ENCODE measurements at regions not wholly inside any gene's neighbourhood (a gene's known extent, or its start where the extent isn't known, plus 50 kb on each side); places are given as distances from the start of the nearest gene placed in this dataset.

DNA sequence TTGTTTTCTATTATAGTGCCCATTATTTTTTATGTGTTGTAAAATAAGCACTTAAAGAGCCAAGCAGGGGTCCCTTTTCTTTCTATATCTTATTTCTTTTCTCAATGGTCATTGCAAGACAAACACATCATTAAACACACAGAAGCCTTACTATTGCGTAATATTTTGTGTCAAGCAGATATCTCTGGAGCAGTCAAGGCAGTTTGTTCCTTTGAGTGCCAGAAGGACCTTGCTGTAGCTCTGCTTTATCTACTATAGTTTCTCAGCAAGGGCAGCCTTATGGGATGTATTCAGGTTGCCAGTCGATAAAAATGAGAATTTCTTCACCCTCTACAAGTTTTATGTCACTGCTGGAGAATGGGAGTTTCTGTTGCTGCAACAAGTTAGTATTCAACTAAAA, 319.3 kb downstream of the TDRD3 start:
- ATAC-seq (no peak), DNase-seq (ENCODE audit: low spot score) (no peak)
- CTCF ChIA-PET = no interaction called here
- no peaks in the 10 kb centered on the region for H3K27me3 Mint-ChIP-seq (ENCODE audit: low read depth)
- TF ChIP-seq TEAD1 (CRISPR knock-in tag; IDR thresholded peaks at IDR 0.05) (no peak), TEAD4 (CRISPR knock-in tag; IDR thresholded peaks at IDR 0.05) (no peak), ZSCAN18 (CRISPR knock-in tag; IDR thresholded peaks at IDR 0.05) (no peak)
- TF ChIP-seq, protein P1, sequence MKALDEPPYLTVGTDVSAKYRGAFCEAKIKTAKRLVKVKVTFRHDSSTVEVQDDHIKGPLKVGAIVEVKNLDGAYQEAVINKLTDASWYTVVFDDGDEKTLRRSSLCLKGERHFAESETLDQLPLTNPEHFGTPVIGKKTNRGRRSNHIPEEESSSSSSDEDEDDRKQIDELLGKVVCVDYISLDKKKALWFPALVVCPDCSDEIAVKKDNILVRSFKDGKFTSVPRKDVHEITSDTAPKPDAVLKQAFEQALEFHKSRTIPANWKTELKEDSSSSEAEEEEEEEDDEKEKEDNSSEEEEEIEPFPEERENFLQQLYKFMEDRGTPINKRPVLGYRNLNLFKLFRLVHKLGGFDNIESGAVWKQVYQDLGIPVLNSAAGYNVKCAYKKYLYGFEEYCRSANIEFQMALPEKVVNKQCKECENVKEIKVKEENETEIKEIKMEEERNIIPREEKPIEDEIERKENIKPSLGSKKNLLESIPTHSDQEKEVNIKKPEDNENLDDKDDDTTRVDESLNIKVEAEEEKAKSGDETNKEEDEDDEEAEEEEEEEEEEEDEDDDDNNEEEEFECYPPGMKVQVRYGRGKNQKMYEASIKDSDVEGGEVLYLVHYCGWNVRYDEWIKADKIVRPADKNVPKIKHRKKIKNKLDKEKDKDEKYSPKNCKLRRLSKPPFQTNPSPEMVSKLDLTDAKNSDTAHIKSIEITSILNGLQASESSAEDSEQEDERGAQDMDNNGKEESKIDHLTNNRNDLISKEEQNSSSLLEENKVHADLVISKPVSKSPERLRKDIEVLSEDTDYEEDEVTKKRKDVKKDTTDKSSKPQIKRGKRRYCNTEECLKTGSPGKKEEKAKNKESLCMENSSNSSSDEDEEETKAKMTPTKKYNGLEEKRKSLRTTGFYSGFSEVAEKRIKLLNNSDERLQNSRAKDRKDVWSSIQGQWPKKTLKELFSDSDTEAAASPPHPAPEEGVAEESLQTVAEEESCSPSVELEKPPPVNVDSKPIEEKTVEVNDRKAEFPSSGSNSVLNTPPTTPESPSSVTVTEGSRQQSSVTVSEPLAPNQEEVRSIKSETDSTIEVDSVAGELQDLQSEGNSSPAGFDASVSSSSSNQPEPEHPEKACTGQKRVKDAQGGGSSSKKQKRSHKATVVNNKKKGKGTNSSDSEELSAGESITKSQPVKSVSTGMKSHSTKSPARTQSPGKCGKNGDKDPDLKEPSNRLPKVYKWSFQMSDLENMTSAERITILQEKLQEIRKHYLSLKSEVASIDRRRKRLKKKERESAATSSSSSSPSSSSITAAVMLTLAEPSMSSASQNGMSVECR (CRISPR knock-in tag; IDR thresholded peaks at IDR 0.05; ENCODE audit: borderline replicate concordance) = no peak
- POLR2A ChIA-PET = no interaction called here
- H3K27ac Mint-ChIP-seq = no peak overlapping the region
- no peak overlapping the region for H3K4me3 Mint-ChIP-seq
- H3K4me1 Mint-ChIP-seq = peaks cover 10% of the 10 kb centered on the region
- H3K9me3 Mint-ChIP-seq = peaks cover 3% of the 10 kb centered on the region; the same call in 1 of the 2 replicates
- no peaks in the 10 kb centered on the region for H3K36me3 Mint-ChIP-seq

- peaks cover 13% of the 10 kb centered on the region for H3K4me1 Mint-ChIP-seq
- H3K27ac Mint-ChIP-seq = no peak overlapping the region
- POLR2A ChIA-PET = no interaction called here
- no peak overlapping the region for H3K4me3 Mint-ChIP-seq
- H3K9me3 Mint-ChIP-seq = peaks cover 29% of the 10 kb centered on the region
- ATAC-seq (no peak), DNase-seq (ENCODE audit: low spot score) (no peak)
- H3K27me3 Mint-ChIP-seq (ENCODE audit: low read depth) = no peaks in the 10 kb centered on the region
- CTCF ChIA-PET = no interaction called here
- peaks cover 13% of the 10 kb centered on the region for H3K36me3 Mint-ChIP-seq
- TF ChIP-seq RELA (CRISPR knock-in tag; IDR thresholded peaks at IDR 0.05; ENCODE audit: borderline replicate concordance) = no peak
- TF ChIP-seq, protein P2, sequence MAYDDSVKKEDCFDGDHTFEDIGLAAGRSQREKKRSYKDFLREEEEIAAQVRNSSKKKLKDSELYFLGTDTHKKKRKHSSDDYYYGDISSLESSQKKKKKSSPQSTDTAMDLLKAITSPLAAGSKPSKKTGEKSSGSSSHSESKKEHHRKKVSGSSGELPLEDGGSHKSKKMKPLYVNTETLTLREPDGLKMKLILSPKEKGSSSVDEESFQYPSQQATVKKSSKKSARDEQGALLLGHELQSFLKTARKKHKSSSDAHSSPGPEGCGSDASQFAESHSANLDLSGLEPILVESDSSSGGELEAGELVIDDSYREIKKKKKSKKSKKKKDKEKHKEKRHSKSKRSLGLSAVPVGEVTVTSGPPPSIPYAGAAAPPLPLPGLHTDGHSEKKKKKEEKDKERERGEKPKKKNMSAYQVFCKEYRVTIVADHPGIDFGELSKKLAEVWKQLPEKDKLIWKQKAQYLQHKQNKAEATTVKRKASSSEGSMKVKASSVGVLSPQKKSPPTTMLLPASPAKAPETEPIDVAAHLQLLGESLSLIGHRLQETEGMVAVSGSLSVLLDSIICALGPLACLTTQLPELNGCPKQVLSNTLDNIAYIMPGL (CRISPR knock-in tag; IDR thresholded peaks at IDR 0.05) = no peak
- TF ChIP-seq GABPB1 (CRISPR knock-in tag; IDR thresholded peaks at IDR 0.05) = no peak
- no peak for TF ChIP-seq NFYB (CRISPR knock-in tag; conservative IDR thresholded peaks at IDR 0.05; ENCODE audit: low read depth)
- no peak for TF ChIP-seq RORB (CRISPR knock-in tag; IDR thresholded peaks at IDR 0.05)
- no peak for TF ChIP-seq ZBTB21 (CRISPR knock-in tag; IDR thresholded peaks at IDR 0.05; ENCODE audit: borderline replicate concordance)
- no peak for TF ChIP-seq ETV6 (CRISPR knock-in tag; IDR thresholded peaks at IDR 0.05)
- no peak for TF ChIP-seq ZNF138 (CRISPR knock-in tag; conservative IDR thresholded peaks at IDR 0.05)
- TF ChIP-seq AR (CRISPR knock-in tag; IDR thresholded peaks at IDR 0.05) = no peak
- TF ChIP-seq SMAD4 (CRISPR knock-in tag; IDR thresholded peaks at IDR 0.05) = no peak
- no peak for TF ChIP-seq ZNF512 (CRISPR knock-in tag; IDR thresholded peaks at IDR 0.05; ENCODE audit: borderline replicate concordance)
- TF ChIP-seq NFE2L1 (CRISPR knock-in tag; IDR thresholded peaks at IDR 0.05) = no peak
- no peak for TF ChIP-seq OVOL2 (CRISPR knock-in tag; IDR thresholded peaks at IDR 0.05; ENCODE audit: borderline replicate concordance)
- TF ChIP-seq, protein P3, sequence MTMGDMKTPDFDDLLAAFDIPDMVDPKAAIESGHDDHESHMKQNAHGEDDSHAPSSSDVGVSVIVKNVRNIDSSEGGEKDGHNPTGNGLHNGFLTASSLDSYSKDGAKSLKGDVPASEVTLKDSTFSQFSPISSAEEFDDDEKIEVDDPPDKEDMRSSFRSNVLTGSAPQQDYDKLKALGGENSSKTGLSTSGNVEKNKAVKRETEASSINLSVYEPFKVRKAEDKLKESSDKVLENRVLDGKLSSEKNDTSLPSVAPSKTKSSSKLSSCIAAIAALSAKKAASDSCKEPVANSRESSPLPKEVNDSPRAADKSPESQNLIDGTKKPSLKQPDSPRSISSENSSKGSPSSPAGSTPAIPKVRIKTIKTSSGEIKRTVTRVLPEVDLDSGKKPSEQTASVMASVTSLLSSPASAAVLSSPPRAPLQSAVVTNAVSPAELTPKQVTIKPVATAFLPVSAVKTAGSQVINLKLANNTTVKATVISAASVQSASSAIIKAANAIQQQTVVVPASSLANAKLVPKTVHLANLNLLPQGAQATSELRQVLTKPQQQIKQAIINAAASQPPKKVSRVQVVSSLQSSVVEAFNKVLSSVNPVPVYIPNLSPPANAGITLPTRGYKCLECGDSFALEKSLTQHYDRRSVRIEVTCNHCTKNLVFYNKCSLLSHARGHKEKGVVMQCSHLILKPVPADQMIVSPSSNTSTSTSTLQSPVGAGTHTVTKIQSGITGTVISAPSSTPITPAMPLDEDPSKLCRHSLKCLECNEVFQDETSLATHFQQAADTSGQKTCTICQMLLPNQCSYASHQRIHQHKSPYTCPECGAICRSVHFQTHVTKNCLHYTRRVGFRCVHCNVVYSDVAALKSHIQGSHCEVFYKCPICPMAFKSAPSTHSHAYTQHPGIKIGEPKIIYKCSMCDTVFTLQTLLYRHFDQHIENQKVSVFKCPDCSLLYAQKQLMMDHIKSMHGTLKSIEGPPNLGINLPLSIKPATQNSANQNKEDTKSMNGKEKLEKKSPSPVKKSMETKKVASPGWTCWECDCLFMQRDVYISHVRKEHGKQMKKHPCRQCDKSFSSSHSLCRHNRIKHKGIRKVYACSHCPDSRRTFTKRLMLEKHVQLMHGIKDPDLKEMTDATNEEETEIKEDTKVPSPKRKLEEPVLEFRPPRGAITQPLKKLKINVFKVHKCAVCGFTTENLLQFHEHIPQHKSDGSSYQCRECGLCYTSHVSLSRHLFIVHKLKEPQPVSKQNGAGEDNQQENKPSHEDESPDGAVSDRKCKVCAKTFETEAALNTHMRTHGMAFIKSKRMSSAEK (CRISPR knock-in tag; IDR thresholded peaks at IDR 0.05; ENCODE audit: borderline replicate concordance) = no peak
- TF ChIP-seq ATF1 (CRISPR knock-in tag; IDR thresholded peaks at IDR 0.05) = no peak
- TF ChIP-seq JUN (CRISPR knock-in tag; IDR thresholded peaks at IDR 0.05) = no peak
Measured at GRCh38 chr13:60707878-60708277, 310.9 kb downstream of the TDRD3 start.

Data from WTC11 (cell line).